ENCODE measurements at regions not wholly inside any gene's neighbourhood (a gene's known extent, or its start where the extent isn't known, plus 50 kb on each side); places are given as distances from the start of the nearest gene placed in this dataset.
A peak's percentile ranks its signal among the peaks of the same experiment; 100 is the strongest.

GRCh38 chr1:229093609-229094336 is 177.1 kb upstream of the RAB4A start:
- no peak overlapping the region for H3K9ac ChIP-seq
- peak overlapping the region; percentile 41 for H3K4me3 ChIP-seq (ENCODE audit: low read depth, low read length)
- peaks cover 14% of the 10 kb centered on the region for H3K4me1 ChIP-seq
- no peaks in the 10 kb centered on the region for H3K9me3 ChIP-seq (ENCODE audit: control insufficient read depth, low read length)
- peak overlapping the region; percentile 86 for H3K27ac ChIP-seq
- H3K27me3 ChIP-seq (ENCODE audit: control insufficient read depth, insufficient read depth, low read length) = no peaks in the 10 kb centered on the region
- TF ChIP-seq, protein P1, sequence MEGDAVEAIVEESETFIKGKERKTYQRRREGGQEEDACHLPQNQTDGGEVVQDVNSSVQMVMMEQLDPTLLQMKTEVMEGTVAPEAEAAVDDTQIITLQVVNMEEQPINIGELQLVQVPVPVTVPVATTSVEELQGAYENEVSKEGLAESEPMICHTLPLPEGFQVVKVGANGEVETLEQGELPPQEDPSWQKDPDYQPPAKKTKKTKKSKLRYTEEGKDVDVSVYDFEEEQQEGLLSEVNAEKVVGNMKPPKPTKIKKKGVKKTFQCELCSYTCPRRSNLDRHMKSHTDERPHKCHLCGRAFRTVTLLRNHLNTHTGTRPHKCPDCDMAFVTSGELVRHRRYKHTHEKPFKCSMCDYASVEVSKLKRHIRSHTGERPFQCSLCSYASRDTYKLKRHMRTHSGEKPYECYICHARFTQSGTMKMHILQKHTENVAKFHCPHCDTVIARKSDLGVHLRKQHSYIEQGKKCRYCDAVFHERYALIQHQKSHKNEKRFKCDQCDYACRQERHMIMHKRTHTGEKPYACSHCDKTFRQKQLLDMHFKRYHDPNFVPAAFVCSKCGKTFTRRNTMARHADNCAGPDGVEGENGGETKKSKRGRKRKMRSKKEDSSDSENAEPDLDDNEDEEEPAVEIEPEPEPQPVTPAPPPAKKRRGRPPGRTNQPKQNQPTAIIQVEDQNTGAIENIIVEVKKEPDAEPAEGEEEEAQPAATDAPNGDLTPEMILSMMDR (IDR thresholded peaks at IDR 0.05) = no peak
- peak overlapping the region; percentile 65 for H3K4me2 ChIP-seq (ENCODE audit: low read length)
- no peaks in the 10 kb centered on the region for H3K79me2 ChIP-seq
- no peaks in the 10 kb centered on the region for H3K36me3 ChIP-seq (ENCODE audit: control insufficient read depth, insufficient read depth, low read length)
- peak overlapping the region; percentile 66 for H2AFZ ChIP-seq

DNA sequence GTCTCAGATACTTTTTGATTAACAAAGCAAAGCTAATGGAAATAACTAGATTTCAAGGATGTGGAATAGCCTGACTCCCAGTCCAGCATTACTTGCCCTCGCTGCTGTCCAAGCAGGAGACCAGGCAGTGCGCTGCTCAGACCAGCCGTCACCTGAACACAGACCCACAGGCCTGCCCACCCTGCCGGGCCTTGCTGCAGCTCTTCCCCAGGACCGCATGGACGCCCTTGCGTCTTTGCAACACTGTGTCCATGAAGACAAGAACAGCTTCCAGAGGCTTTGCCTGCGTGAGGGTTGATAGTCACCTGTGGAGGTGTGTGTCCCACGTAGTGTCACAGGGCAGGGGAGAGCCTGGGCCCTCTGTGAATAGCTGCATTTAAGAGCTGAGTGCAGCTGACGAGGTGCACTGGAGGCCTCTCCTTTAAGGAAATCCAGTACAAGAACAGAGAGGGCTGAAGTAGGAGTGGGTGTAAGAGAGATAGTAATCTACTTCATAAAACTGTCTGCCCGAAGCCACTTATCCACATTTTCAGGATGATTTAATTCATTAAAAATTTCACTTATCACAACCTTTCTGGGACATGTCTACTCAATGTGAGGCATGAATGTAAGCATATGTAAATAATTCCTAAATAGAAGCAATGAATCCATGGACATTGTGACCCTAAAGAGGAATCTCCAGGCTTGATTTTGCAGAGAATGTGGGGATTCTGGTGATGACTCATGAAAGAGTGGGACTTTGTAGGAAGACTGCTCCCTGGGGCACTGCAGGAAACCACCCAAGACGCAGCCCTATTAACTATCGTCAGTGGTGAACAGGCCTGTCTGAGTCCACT is 176.2 kb upstream of the RAB4A start:
- H3K4me3 ChIP-seq (ENCODE audit: low read depth, low read length) = no peak overlapping the region
- no peak overlapping the region for H3K9ac ChIP-seq
- peaks cover 14% of the 10 kb centered on the region for H3K4me1 ChIP-seq
- H3K79me2 ChIP-seq = no peaks in the 10 kb centered on the region
- H3K4me2 ChIP-seq (ENCODE audit: low read length) = no peak overlapping the region
- no peaks in the 10 kb centered on the region for H3K27me3 ChIP-seq (ENCODE audit: control insufficient read depth, insufficient read depth, low read length)
- peak overlapping the region; percentile 2 for H2AFZ ChIP-seq
- no peaks in the 10 kb centered on the region for H3K9me3 ChIP-seq (ENCODE audit: control insufficient read depth, low read length)
- H3K36me3 ChIP-seq (ENCODE audit: control insufficient read depth, insufficient read depth, low read length) = no peaks in the 10 kb centered on the region
- TF ChIP-seq, protein P1 (IDR thresholded peaks at IDR 0.05) = no peak
- peak overlapping the region; percentile 86 for H3K27ac ChIP-seq

GRCh38 chr1:229095325-229095724 is 175.6 kb upstream of the RAB4A start:
- no peak overlapping the region for H3K4me3 ChIP-seq (ENCODE audit: low read depth, low read length)
- H3K79me2 ChIP-seq = no peaks in the 10 kb centered on the region
- no peak overlapping the region for H3K27ac ChIP-seq
- H3K27me3 ChIP-seq (ENCODE audit: control insufficient read depth, insufficient read depth, low read length) = no peaks in the 10 kb centered on the region
- no peak overlapping the region for H3K4me2 ChIP-seq (ENCODE audit: low read length)
- no peak overlapping the region for H2AFZ ChIP-seq
- no peak overlapping the region for H3K9ac ChIP-seq
- H3K9me3 ChIP-seq (ENCODE audit: control insufficient read depth, low read length) = no peaks in the 10 kb centered on the region
- peaks cover 14% of the 10 kb centered on the region for H3K4me1 ChIP-seq
- no peaks in the 10 kb centered on the region for H3K36me3 ChIP-seq (ENCODE audit: control insufficient read depth, insufficient read depth, low read length)
- TF ChIP-seq, protein P1 (IDR thresholded peaks at IDR 0.05) = no peak

GRCh38 chr1:229097356-229097755 is 173.6 kb upstream of the RAB4A start:
- H3K9me3 ChIP-seq (ENCODE audit: control insufficient read depth, low read length) = no peaks in the 10 kb centered on the region

More at GRCh38 chr1:229097356-229097755, 173.6 kb upstream of the RAB4A start:
- no peaks in the 10 kb centered on the region for H3K79me2 ChIP-seq
- no peak overlapping the region for H3K9ac ChIP-seq
- H3K36me3 ChIP-seq (ENCODE audit: control insufficient read depth, insufficient read depth, low read length) = no peaks in the 10 kb centered on the region
- H3K4me1 ChIP-seq = peaks cover 14% of the 10 kb centered on the region
- no peaks in the 10 kb centered on the region for H3K27me3 ChIP-seq (ENCODE audit: control insufficient read depth, insufficient read depth, low read length)
- TF ChIP-seq, protein P1 (IDR thresholded peaks at IDR 0.05) = no peak
- H3K4me3 ChIP-seq (ENCODE audit: low read depth, low read length) = no peak overlapping the region
- no peak overlapping the region for H3K27ac ChIP-seq
- H3K4me2 ChIP-seq (ENCODE audit: low read length) = no peak overlapping the region
- no peak overlapping the region for H2AFZ ChIP-seq

All from parathyroid adenoma (tissue), 2 donors.